ENCODE measurements at regions not wholly inside any gene's neighbourhood (a gene's known extent, or its start where the extent isn't known, plus 50 kb on each side); places are given as distances from the start of the nearest gene placed in this dataset.

GRCh38 chr1:55860798-55861519, 645.8 kb upstream of the USP24 start:
- H3K9ac ChIP-seq (ENCODE audit: low read depth, low read length, poor library complexity, severe bottlenecking), result no peak overlapping the region
- TF ChIP-seq CTCF (conservative IDR thresholded peaks at IDR 0.05; ENCODE audit: low read length), result no peak
- TF ChIP-seq EZH2phosphoT487 (IDR thresholded peaks at IDR 0.05; ENCODE audit: borderline replicate concordance), result no peak
- H3K4me1 ChIP-seq (ENCODE audit: insufficient read depth, low read length, poor library complexity, severe bottlenecking), result no peaks in the 10 kb centered on the region
- H3K4me3 ChIP-seq (ENCODE audit: low read length, poor library complexity, severe bottlenecking), result no peak overlapping the region
- H4K20me1 ChIP-seq (ENCODE audit: insufficient read depth, low read length, poor library complexity, severe bottlenecking), result no peaks in the 10 kb centered on the region
- H2AFZ ChIP-seq (ENCODE audit: low read length), result no peak overlapping the region
- H3K27me3 ChIP-seq (ENCODE audit: insufficient read depth, low read length, poor library complexity, severe bottlenecking), result no peaks in the 10 kb centered on the region
- no peaks in the 10 kb centered on the region for H3K9me2 ChIP-seq (replicated peaks; ENCODE audit: low read depth, low read length)
- no peaks in the 10 kb centered on the region for H3F3A ChIP-seq (ENCODE audit: low read depth)
- H3K79me2 ChIP-seq (ENCODE audit: insufficient read depth, low read length), result no peaks in the 10 kb centered on the region
- no peaks in the 10 kb centered on the region for H3K36me3 ChIP-seq (ENCODE audit: insufficient read depth, low read length)
- H3K4me2 ChIP-seq (ENCODE audit: low read depth, low read length, poor library complexity, severe bottlenecking), result no peak overlapping the region
- H3K9me3 ChIP-seq (ENCODE audit: insufficient read depth, low read depth, low read length), result no peaks in the 10 kb centered on the region

GRCh38 chr1:55860326-55860725, 645.2 kb upstream of the USP24 start:
- Histone ChIP-seq H3K79me2 (ENCODE audit: insufficient read depth, low read length) (no peaks in the 10 kb centered on the region), H3K27me3 (ENCODE audit: insufficient read depth, low read length, poor library complexity, severe bottlenecking) (no peaks in the 10 kb centered on the region), H3K4me3 (ENCODE audit: low read length, poor library complexity, severe bottlenecking) (no peak overlapping the region), H3K9me2 (replicated peaks; ENCODE audit: low read depth, low read length) (no peaks in the 10 kb centered on the region), H3K9me3 (ENCODE audit: insufficient read depth, low read depth, low read length) (no peaks in the 10 kb centered on the region), H3K4me1 (ENCODE audit: insufficient read depth, low read length, poor library complexity, severe bottlenecking) (no peaks in the 10 kb centered on the region), H3K4me2 (ENCODE audit: low read depth, low read length, poor library complexity, severe bottlenecking) (no peak overlapping the region), H3K36me3 (ENCODE audit: insufficient read depth, low read length) (no peaks in the 10 kb centered on the region), H2AFZ (ENCODE audit: low read length) (no peak overlapping the region), H3F3A (ENCODE audit: low read depth) (no peaks in the 10 kb centered on the region), H3K9ac (ENCODE audit: low read depth, low read length, poor library complexity, severe bottlenecking) (no peak overlapping the region), H4K20me1 (ENCODE audit: insufficient read depth, low read length, poor library complexity, severe bottlenecking) (no peaks in the 10 kb centered on the region)
- TF ChIP-seq CTCF (conservative IDR thresholded peaks at IDR 0.05; ENCODE audit: low read length), result no peak
- TF ChIP-seq EZH2phosphoT487 (IDR thresholded peaks at IDR 0.05; ENCODE audit: borderline replicate concordance), result no peak

- Histone ChIP-seq H3K4me3 (ENCODE audit: low read length, poor library complexity, severe bottlenecking) (no peak overlapping the region), H3K9ac (ENCODE audit: low read depth, low read length, poor library complexity, severe bottlenecking) (no peak overlapping the region), H4K20me1 (ENCODE audit: insufficient read depth, low read length, poor library complexity, severe bottlenecking) (no peaks in the 10 kb centered on the region), H2AFZ (ENCODE audit: low read length) (no peak overlapping the region), H3K4me2 (ENCODE audit: low read depth, low read length, poor library complexity, severe bottlenecking) (no peak overlapping the region), H3K36me3 (ENCODE audit: insufficient read depth, low read length) (no peaks in the 10 kb centered on the region), H3K9me2 (replicated peaks; ENCODE audit: low read depth, low read length) (no peaks in the 10 kb centered on the region), H3F3A (ENCODE audit: low read depth) (no peaks in the 10 kb centered on the region), H3K9me3 (ENCODE audit: insufficient read depth, low read depth, low read length) (no peaks in the 10 kb centered on the region), H3K4me1 (ENCODE audit: insufficient read depth, low read length, poor library complexity, severe bottlenecking) (no peaks in the 10 kb centered on the region), H3K79me2 (ENCODE audit: insufficient read depth, low read length) (no peaks in the 10 kb centered on the region), H3K27me3 (ENCODE audit: insufficient read depth, low read length, poor library complexity, severe bottlenecking) (no peaks in the 10 kb centered on the region)
- no peak for TF ChIP-seq CTCF (conservative IDR thresholded peaks at IDR 0.05; ENCODE audit: low read length)
- TF ChIP-seq EZH2phosphoT487 (IDR thresholded peaks at IDR 0.05; ENCODE audit: borderline replicate concordance), result no peak
These were observed 639.7 kb upstream of the USP24 start for GRCh38 chr1:55854911-55855310.

All from Loucy (cell line).